ENCODE measurements at regions not wholly inside any gene's neighbourhood (a gene's known extent, or its start where the extent isn't known, plus 50 kb on each side); places are given as distances from the start of the nearest gene placed in this dataset.

GRCh38 chr1:88219521-88219920 lies 464.6 kb upstream of the PKN2 start:
- no peaks in the 10 kb centered on the region for H3K36me3 ChIP-seq (ENCODE audit: insufficient read depth, low read length, poor library complexity, severe bottlenecking)
- H3K4me1 ChIP-seq (ENCODE audit: insufficient read depth, low read length, poor library complexity, severe bottlenecking), result peaks cover 3% of the 10 kb centered on the region
- H3K27me3 ChIP-seq (replicated peaks; ENCODE audit: insufficient read depth, low read depth, low read length, poor library complexity), result no peaks in the 10 kb centered on the region
- H3K27ac ChIP-seq (ENCODE audit: low read depth, low read length, poor library complexity, severe bottlenecking), result no peak overlapping the region
- CTCF ChIA-PET, result no interaction called here
- no peak for DNase-seq (ENCODE audit: low spot score)
- no TSS peak for BruUV-seq (replicated peaks)
- H3K4me3 ChIP-seq (ENCODE audit: low read depth, low read length, poor library complexity, severe bottlenecking), result no peak overlapping the region
- intact Hi-C loops (cut with micrococcal nuclease; ENCODE audit: unreplicated experiment), result no loop called here
- POLR2A ChIA-PET (ENCODE audit: low non-redundant PET), result no interaction called here
- no peaks in the 10 kb centered on the region for H3K9me3 ChIP-seq (ENCODE audit: low read depth, low read length, poor library complexity, severe bottlenecking)
- TF ChIP-seq CTCF (conservative IDR thresholded peaks at IDR 0.05; ENCODE audit: low read depth, low read length), result no peak
- no peak for TF ChIP-seq EZH2 (IDR thresholded peaks at IDR 0.05; ENCODE audit: borderline replicate concordance, low read depth, low read length, poor library complexity, severe bottlenecking)

DNA sequence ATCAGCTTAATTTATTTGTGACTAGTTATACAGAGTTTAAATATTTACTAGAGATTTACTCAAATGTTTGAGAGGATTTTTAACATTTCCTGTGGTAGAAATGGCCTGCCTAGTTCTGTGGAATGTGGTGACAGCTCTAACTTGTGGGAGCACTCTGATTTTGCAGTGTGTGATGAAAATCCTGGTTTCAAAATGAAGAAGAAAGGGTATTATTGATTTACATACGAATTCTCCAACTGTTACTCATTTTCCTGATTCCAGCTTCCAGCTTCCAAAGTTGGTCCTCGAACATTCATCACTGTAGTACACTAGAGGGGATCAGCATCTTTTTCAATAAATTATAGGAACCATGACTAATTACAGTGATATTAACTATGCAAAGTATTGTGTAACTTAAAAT lies 462.7 kb upstream of the PKN2 start:
- ChIA-PET CTCF (interaction anchor here (0.6 kb wide), 1 partner anchor 727 kb away, joined by 3 read pairs; no protein-coding TSS in a partner anchor), POLR2A (ENCODE audit: low non-redundant PET) (no interaction called here)
- DNase-seq (ENCODE audit: low spot score), result no peak
- peaks cover 3% of the 10 kb centered on the region for H3K4me1 ChIP-seq (ENCODE audit: insufficient read depth, low read length, poor library complexity, severe bottlenecking)
- H3K4me3 ChIP-seq (ENCODE audit: low read depth, low read length, poor library complexity, severe bottlenecking), result no peak overlapping the region
- TF ChIP-seq CTCF (conservative IDR thresholded peaks at IDR 0.05; ENCODE audit: low read depth, low read length) (no peak), EZH2 (IDR thresholded peaks at IDR 0.05; ENCODE audit: borderline replicate concordance, low read depth, low read length, poor library complexity, severe bottlenecking) (no peak)
- intact Hi-C loops (cut with micrococcal nuclease; ENCODE audit: unreplicated experiment), result no loop called here
- no peaks in the 10 kb centered on the region for H3K27me3 ChIP-seq (replicated peaks; ENCODE audit: insufficient read depth, low read depth, low read length, poor library complexity)
- no peaks in the 10 kb centered on the region for H3K9me3 ChIP-seq (ENCODE audit: low read depth, low read length, poor library complexity, severe bottlenecking)
- no peaks in the 10 kb centered on the region for H3K36me3 ChIP-seq (ENCODE audit: insufficient read depth, low read length, poor library complexity, severe bottlenecking)
- no TSS peak for BruUV-seq (replicated peaks)
- no peak overlapping the region for H3K27ac ChIP-seq (ENCODE audit: low read depth, low read length, poor library complexity, severe bottlenecking)

DNA sequence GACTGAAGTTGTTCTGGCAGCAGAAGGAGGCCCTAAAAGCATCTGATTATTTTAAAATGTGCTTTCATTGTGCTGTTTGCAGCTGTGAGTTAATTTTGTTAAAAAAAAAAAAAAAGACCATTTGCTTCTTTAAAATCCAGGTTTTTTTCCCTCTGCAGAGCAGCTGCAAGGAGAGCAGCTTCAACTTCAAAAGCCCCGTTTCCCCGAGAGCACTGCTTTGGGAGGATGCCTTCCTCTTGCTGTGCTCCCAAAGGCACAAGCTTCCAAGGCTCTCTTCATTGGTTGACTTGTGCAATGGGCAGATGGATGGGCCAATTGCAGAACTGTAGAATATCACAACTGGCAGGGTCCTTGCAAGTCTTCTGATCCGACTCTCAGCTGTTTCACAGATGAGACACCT lies 459.2 kb upstream of the PKN2 start:
- Histone ChIP-seq H3K4me1 (ENCODE audit: insufficient read depth, low read length, poor library complexity, severe bottlenecking) (peaks cover 9% of the 10 kb centered on the region), H3K27ac (ENCODE audit: low read depth, low read length, poor library complexity, severe bottlenecking) (no peak overlapping the region), H3K27me3 (replicated peaks; ENCODE audit: insufficient read depth, low read depth, low read length, poor library complexity) (no peaks in the 10 kb centered on the region), H3K36me3 (ENCODE audit: insufficient read depth, low read length, poor library complexity, severe bottlenecking) (no peaks in the 10 kb centered on the region), H3K9me3 (ENCODE audit: low read depth, low read length, poor library complexity, severe bottlenecking) (no peaks in the 10 kb centered on the region), H3K4me3 (ENCODE audit: low read depth, low read length, poor library complexity, severe bottlenecking) (no peak overlapping the region)
- CTCF ChIA-PET, result no interaction called here
- no peak for TF ChIP-seq CTCF (conservative IDR thresholded peaks at IDR 0.05; ENCODE audit: low read depth, low read length)
- no peak for TF ChIP-seq EZH2 (IDR thresholded peaks at IDR 0.05; ENCODE audit: borderline replicate concordance, low read depth, low read length, poor library complexity, severe bottlenecking)
- intact Hi-C loops (cut with micrococcal nuclease; ENCODE audit: unreplicated experiment), result no loop called here
- POLR2A ChIA-PET (ENCODE audit: low non-redundant PET), result interaction anchor here (0.6 kb wide), 1 partner anchor 18 kb away, joined by 4 read pairs; no protein-coding TSS in a partner anchor
- no TSS peak for BruUV-seq (replicated peaks)
- DNase-seq (ENCODE audit: low spot score), result no peak

Measured in A673 (cell line).